Effector CD8-positive, alpha-beta T cell (primary cell): ENCODE measurements at regions not wholly inside any gene's neighbourhood (a gene's known extent, or its start where the extent isn't known, plus 50 kb on each side); places are given as distances from the start of the nearest gene placed in this dataset.

Experiments
- DNase-seq: peaks from one replicate; lab custom pipeline; 2025; lab: John Stamatoyannopoulos, UW

DNA sequence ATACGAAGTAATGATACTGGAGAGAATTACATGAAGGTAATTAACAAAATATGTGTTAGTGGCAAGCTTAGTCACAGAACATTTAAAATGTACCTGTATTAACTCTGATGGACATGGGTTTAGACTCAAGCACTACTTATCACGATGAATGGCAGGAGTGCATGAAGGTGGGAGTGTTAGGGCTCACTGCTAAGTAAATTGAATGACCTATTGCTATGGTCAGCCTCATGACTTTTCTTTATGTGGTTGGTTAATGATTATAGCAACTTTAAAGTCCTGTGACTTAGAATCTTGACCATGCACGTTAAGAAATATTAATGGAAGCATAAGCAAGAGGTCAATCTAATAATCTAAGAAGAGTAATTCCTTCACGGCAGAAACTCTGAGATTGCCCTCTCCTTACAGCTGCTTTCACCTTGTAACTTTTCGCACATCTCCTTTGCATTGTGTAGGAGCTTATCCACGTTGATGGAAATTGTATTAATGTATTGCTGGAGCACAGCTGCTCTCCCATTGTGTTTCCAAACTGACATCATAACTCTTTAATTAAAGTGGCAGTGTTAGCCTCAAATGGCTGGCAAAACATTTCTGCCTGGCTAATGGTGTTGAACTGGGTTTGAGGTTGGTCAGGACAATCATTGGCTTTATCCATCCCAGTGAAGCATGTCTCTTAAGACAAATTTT, 114.5 kb downstream of the RXFP2 start:
- DNase-seq, result no peak

DNA sequence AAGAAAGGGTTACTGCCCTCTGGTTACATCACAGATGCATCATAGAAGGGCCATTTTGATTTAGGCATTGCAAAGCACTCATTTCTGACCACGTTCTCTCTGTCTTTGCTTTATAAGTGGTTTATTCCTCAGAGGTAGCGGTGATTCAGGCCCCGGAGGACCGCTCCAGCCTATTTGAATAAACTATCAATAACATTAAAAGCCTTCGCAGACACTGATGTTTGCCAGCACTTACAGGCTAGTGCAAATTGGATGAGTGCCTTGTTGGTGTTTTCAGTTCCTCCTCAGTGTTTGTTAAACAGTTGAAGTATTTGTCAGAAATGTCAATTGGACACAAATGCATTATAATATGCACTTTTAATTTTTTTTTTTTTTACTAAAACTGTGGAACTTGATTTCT, 120.2 kb downstream of the RXFP2 start:
- DNase-seq, result no peak

- no peak for DNase-seq
Measured at GRCh38 chr13:31860002-31860401, 120.7 kb downstream of the RXFP2 start.

DNA sequence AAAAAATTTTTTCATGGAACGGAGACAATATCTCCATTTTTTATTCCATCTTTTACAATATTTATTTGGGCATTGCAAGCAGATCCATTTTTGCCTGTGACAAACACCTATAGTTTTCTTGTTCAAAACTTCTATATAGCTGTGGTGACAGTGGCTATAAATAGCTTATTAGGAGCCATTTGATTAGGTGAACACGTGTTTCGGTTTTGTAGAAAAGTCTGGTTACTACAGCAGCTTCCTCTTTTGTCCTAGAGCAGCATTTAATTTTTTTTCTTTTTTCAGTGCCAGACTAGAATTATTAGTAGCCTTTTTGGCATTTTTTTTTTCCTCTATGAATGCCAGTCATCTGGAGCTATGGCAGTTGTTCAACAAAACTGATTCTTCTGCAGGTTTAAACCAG, 123.5 kb downstream of the RXFP2 start:
- DNase-seq, result no peak

DNA sequence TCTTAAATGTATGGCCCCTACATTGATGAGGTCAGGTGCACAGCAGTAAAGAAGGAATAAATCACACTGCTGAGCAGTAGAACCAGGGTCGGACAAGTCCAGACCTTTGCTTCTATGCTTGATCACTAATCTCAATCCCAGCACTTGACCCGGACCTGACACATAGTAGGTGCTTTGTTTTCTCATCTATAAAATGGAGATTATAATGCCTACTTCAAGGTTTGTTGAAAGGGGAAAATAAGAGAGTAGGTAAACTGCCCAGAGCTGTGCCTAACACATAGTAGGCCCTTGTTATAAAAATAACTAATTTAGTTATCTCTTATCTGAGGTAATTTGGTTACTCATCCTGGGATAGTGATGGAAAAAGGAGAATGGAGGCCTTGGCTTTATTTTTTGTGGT, 125.0 kb downstream of the RXFP2 start:
- no peak for DNase-seq

- no peak for DNase-seq
Measured at GRCh38 chr13:31866099-31866498, 126.8 kb downstream of the RXFP2 start.

- no peak for DNase-seq
Measured at GRCh38 chr13:31867709-31868108, 128.4 kb downstream of the RXFP2 start.

- DNase-seq, result no peak
Measured at GRCh38 chr13:31869582-31869981, 130.3 kb downstream of the RXFP2 start.

DNA sequence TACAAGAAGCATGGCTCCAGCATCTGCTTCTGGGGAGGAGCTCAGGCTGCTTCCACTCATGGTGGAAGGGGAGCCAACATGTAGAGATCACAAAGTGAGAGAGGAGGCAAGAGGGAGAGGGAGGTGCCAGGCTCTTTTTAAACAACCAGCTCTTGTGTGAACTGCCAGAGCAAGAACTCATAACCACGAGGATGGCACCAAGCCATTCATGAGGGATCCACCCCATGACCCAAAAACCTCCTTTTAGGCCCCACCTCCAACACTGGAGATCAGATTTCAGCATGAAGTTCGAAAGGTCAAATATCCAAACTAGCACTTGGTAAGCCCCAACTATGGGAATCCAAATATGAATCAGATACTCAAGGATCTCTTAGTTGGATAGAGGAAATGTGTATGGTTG, 131.2 kb downstream of the RXFP2 start:
- no peak for DNase-seq

- no peak for DNase-seq
Measured at GRCh38 chr13:31873145-31873544, 133.8 kb downstream of the RXFP2 start.

DNA sequence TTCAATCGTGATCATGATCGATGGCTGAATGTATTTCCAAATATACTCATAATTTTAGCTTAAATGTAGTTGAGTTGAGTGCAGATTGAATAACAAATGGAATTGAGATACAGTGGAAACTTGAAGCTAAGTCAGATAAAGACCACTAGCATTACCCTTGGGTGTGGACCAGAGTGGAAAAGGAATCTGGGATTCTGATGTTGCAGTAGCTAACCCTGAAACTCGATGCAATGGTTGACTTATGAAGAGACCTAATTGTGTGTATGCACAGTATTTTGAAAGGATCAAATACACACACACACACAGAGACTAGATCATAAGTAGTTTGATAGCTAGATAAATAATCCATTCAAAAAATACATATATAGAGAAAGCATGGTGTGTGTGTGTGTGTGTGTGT, 135.8 kb downstream of the RXFP2 start:
- DNase-seq, result no peak

DNA sequence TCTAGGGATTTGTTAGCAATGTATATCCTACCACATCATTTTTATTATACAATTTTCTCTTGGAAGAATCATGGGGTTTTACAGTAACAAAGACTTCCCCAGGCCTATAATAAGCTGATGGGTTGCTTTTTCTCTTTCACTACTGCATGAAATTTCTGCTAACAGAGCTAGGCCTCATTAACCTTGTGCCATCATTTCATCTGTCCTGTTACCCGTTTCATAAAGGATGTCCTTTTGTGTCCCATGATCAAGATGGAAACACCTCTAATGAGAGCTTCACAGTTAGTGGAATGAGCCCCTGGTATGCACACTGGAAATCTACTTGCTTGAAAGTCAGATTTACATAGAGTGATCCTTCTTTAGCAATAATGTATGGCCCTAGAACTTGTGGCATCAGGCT, 138.7 kb downstream of the RXFP2 start:
- DNase-seq, result no peak

- DNase-seq, result no peak
Measured at GRCh38 chr13:31878495-31878894, 139.2 kb downstream of the RXFP2 start.

DNA sequence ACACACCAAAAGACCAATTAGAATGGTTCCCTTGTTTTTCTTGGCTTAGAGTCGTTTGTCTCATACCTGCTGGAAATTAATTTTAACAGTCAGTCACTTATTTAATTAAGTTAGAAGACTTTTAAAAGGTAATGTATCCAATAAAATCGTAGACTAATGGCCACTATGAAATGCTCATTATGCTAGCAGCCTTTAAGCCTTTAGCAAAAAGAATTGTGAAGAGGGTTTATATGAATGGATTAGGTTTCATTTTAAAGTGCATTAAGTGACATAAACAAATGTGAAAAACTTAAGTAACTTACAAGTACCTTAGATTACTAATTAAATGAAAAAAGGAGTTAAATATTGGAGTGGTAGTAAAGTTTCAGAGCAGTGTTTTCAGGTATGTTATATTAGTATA, 139.6 kb downstream of the RXFP2 start:
- no peak for DNase-seq

DNA sequence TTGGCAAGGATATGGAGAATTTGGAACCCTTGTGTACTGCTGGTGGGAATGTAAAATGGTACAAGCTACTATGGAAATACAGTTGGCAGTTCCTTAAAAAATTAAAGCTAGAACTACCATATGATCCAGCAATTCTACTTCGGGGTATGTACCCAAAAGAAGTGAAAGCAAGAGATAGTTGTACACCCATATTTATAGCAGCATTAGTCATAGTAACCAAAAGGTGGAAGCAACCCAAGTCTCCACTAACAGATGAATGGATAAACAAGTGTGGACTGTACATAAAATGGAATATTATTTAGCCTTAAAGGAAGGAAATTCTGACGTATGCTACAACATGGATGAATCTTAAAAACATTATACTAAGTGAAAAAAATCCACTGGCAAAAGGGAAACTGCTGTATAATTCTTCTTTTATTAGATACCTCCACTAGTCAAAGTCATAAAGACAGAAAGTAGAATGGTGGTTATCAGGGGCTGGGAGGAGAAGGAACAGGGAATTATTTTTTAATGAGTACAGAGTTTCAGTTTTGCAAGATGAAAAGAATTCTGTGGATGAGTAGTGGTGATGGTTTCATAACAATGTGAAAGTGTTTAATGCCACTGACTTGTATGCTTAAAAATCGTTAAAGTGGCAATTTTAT, 141.6 kb downstream of the RXFP2 start:
- no peak for DNase-seq

DNA sequence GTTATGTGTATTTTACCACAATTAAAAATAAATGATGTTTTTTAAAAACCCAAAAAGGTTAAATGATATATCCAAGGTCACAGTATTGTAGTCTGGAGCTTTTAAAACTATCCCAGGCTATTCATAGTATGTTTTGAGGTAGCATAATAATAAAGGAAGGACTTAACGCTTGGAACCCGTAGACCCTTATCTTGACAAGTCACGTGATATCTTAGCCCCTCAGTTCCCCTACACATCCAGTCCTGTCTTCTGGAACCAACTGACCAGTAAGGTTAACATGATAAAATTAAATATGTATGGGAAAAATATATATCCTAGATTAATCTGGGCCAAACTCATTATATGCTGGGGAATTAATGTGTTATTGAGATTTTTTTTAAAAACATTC, 142.2 kb downstream of the RXFP2 start:
- no peak for DNase-seq

DNA sequence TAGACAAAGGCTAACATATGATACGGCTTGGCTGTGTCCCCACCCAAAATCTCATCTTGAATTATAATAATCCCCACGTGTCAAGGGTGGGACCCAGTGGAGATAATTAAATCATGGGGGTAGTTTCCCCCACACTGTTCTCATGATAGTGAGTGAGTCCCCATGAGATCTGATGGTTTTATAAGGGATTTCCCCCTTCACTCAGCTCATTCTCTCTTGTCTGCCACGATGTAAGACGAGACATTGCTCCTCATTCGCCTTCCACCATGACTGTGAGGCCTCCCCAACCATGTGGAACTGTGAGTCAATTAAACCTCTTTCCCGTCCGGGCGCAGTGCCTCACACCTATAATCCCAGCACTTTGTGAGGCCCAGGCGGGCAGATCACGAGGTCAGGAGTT, 143.5 kb downstream of the RXFP2 start:
- DNase-seq, result no peak

DNA sequence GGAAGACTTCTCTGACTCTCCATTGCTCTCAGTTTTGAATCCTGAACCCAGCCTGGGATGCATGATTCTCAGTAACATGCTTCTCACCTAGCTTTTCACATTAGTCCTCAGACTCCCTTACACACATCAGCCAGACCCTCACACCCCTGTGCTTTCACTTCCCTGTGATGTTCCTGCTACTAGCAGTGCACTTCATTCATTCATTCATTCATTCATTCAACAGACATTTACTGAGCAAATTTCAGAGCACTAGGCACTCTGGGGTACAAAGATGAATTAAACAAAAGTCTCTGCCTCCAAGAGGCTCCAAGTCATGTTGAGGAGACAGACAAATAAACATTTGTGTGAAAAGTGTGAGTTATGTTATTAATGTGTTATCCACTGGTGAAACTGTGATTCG, 145.2 kb downstream of the RXFP2 start:
- no peak for DNase-seq

GRCh38 chr13:31885994-31886393, 145.6 kb upstream of the FRY start:
- DNase-seq, result no peak

DNA sequence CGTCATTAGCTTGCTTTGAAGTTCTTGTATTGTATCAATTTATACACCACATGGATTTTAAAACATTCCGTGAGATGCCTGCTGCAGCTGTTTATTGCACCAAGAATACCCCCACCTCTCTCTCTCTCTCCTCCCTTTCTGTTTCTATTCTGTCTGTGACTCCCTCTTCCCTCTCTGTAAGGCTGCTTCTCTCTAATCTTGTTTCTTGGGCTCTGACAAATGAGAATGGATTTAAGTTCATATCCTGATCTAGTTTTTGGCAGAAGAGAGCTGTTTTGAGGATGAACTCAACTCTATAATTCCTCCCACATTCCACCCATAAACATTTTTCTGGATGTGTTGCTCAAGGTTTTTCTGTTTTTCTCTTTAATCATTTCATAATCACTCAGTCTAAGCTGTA, 144.3 kb upstream of the FRY start:
- no peak for DNase-seq

DNA sequence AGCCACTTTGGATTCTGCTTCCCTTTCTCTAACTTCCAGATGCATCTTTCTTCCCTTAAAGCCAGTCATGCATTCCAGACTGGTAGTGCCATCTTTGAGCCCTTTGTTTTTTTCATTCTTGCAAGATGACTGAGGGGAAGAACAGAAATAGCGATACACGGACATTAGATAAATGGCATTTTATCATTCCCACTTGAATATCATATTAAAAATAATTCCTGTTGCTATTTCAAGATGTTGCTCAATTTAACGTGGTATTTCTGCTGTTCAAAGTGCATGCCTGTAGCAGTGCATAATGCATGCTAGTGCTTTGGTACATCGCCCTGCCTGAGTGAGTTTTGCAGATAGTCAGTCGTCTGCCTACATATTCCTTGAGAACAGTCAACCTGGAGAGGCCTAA, 140.6 kb upstream of the FRY start:
- DNase-seq, result no peak

- DNase-seq, result no peak
Measured at GRCh38 chr13:31891472-31891871, 140.1 kb upstream of the FRY start.

DNA sequence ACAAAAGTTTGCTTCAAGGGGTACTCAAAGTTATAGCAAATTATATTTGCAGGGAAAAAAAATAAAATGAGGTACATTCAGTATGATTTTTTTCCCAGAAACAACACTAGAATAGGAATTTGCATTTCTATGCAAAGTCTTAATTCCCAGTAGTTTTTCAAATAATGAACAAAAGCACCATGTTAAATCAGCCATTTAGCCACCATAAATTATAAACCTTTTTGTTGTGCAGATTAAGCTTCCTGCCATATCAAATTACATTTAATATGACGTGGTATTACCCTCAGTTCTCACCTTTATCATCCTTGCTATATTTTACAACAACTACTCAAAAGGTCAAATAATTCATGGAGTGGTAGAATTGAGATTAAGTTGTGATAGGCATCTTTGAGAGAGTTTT, 136.6 kb upstream of the FRY start:
- DNase-seq, result no peak

DNA sequence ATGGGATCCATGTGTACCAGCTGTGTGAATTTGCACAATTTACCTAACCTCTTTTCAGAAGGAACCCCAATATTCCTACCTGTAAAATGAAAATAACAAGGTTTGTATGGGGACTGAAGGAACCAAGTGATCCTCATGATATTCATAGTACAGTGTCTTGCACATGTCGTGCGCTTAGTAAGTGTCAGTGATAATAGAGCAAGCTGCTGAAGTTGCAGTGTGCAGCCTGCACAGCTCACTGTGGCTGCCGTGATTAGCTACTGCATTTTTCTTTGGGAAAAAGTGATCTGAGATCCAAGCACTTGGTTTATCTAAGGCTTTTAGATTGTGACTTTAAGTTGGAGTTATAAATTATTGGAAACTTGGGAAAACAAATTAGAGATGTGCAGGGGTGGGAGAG, 135.9 kb upstream of the FRY start:
- DNase-seq, result no peak
